GM12878 (cell line): ENCODE measurements at regions not wholly inside any gene's neighbourhood (a gene's known extent, or its start where the extent isn't known, plus 50 kb on each side); places are given as distances from the start of the nearest gene placed in this dataset.

Experiments
- ATAC-seq: fragments of 200-7000 bp; cut with Tn5 transposase; 3 replicates; pipeline ENCODE4 v1.9.1; 2020; ENCODE audit warnings: mild to moderate bottlenecking, moderate library complexity
- BruUV-seq: library from RNA; stranded (reverse); fragments of 400-500 nt; replicated peaks from 2 replicates; lab custom pipeline; 2021; lab: Mats Ljungman, UMichigan
- CTCF ChIA-PET: fragments of 300-600 bp; sonication (Branson Sonifier 250); formaldehyde crosslinking; extraction: SDS; loops from one replicate; lab custom pipeline; 2021; ENCODE audit warnings: inconsistent platforms; lab: Yijun Ruan, JAX
- POLR2A ChIA-PET: fragments of 350-600 bp; formaldehyde crosslinking; extraction: SDS; loops from one replicate; lab custom pipeline; 2021; ENCODE audit warnings: inconsistent platforms; lab: Charles Lee
- RAD21 ChIA-PET: fragments of 300-600 bp; sonication (Branson Sonifier 250); formaldehyde crosslinking; loops from one replicate; lab custom pipeline; 2023; ENCODE audit warnings: antibody characterized with exemption; ENCODE audit not compliant: unreplicated experiment; lab: Charles Lee
- SMC1A ChIA-PET: fragments of 300-600 bp; sonication (Branson Sonifier 250); formaldehyde crosslinking; loops from one replicate; lab custom pipeline; 2023; ENCODE audit not compliant: unreplicated experiment, uncharacterized antibody; lab: Charles Lee
- DNase-seq: peaks from one replicate; pipeline ENCODE4 v3.0.0-alpha.2; 2011; ENCODE audit warnings: low read depth, low spot score
- FAIRE-seq: peaks from 3 replicates; lab custom pipeline; 2011; peaks lifted over from hg19 to GRCh38; lab: Jason Lieb, UNC
- H2AFZ ChIP-seq: 2 replicates; pipeline ENCODE4 v1.6.0; 2011; ENCODE audit warnings: low read depth, low read length, control low read depth; ENCODE audit not compliant: control insufficient read depth
- H3K27ac ChIP-seq: 2 replicates; pipeline ENCODE4 v1.5.1; 2011; ENCODE audit warnings: control low read depth; ENCODE audit not compliant: control insufficient read depth, insufficient read depth
- H3K27me3 ChIP-seq, 2 experiments: replicated peaks in 1 of 2; 2 replicates each; pipeline versions ENCODE4 v1.6.0 to v1.6.1; 2011; ENCODE audit warnings: low read length in 1 of 2; ENCODE audit not compliant: control insufficient read depth in 2 of 2, insufficient read depth in 2 of 2
- H3K36me3 ChIP-seq, 2 experiments: 2 replicates each; pipeline ENCODE4 v1.5.1; 2011; ENCODE audit warnings: low read length in 1 of 2; ENCODE audit not compliant: control insufficient read depth in 2 of 2, insufficient read depth in 2 of 2
- H3K4me1 ChIP-seq: 2 replicates; pipeline ENCODE4 v1.6.1; 2011; ENCODE audit warnings: mild to moderate bottlenecking, low read length, moderate library complexity, mixed read lengths; ENCODE audit not compliant: control insufficient read depth, insufficient read depth
- H3K4me2 ChIP-seq: 2 replicates; pipeline ENCODE4 v1.6.0; 2011; ENCODE audit warnings: control low read depth; ENCODE audit not compliant: control insufficient read depth, insufficient read depth
- H3K4me3 ChIP-seq: fragments of 200-600 bp; sonication (generic); 2 replicates; pipeline ENCODE4 v1.5.1; 2016
- H3K79me2 ChIP-seq: 2 replicates; pipeline ENCODE4 v1.6.0; 2011; ENCODE audit warnings: low read length; ENCODE audit not compliant: control insufficient read depth, insufficient read depth
- H3K9ac ChIP-seq: 2 replicates; pipeline ENCODE4 v1.8.0; 2011; ENCODE audit warnings: low read length, control low read depth, mixed read lengths; ENCODE audit not compliant: control insufficient read depth, insufficient read depth
- H3K9me3 ChIP-seq: replicated peaks from 3 replicates; pipeline ENCODE4 v1.5.1; 2011; ENCODE audit warnings: mild to moderate bottlenecking, low read length; ENCODE audit not compliant: control insufficient read depth, insufficient read depth
- H4K20me1 ChIP-seq: 2 replicates; pipeline ENCODE4 v1.6.0; 2011; ENCODE audit not compliant: control insufficient read depth, insufficient read depth
- CUX1 ChIP-seq: IDR thresholded peaks from 2 replicates; pipeline ENCODE4 v1.6.1; 2012; ENCODE audit warnings: improper control_type of control experiment, low read depth, low read length; ENCODE audit not compliant: insufficient replicate concordance
- PKNOX1 ChIP-seq: fragments of 450-650 bp; IDR thresholded peaks from 2 replicates; pipeline ENCODE4 v1.6.1; 2016; ENCODE audit warnings: mild to moderate bottlenecking
- POLR2AphosphoS2 ChIP-seq: IDR thresholded peaks from 2 replicates; pipeline ENCODE4 v1.6.1; 2011; ENCODE audit warnings: low read depth, mild to moderate bottlenecking, low read length, improper control_type of control experiment, moderate library complexity
- REST ChIP-seq: IDR thresholded peaks from 2 replicates; pipeline ENCODE4 v1.6.1; 2012; ENCODE audit warnings: mild to moderate bottlenecking, low read depth, low read length
- WGBS: methylation state at CpG from one replicate; pipeline ENCODE4 v1.1.6; 2016; ENCODE audit warnings: low lambda C conversion rate; ENCODE audit not compliant: insufficient replicate concordance, insufficient coverage; ENCODE audit errors: missing lambda C conversion rate; 5-methylcytosine and 5-hydroxymethylcytosine counted together
- in situ Hi-C: fragments of 300-500 bp; cut with MboI; formaldehyde crosslinking; loops from 9 replicates; pipeline ENCODE4 v1.14.3; 2018; ENCODE audit warnings: mixed read lengths
- intact Hi-C: fragments of 100-400 bp; cut with micrococcal nuclease; formaldehyde crosslinking; loops from one replicate; pipeline ENCODE4 v1.14.2; 2022; ENCODE audit not compliant: unreplicated experiment

GRCh38 chr16:55120826-55121225 is 190.2 kb downstream of the IRX5 start:
- FAIRE-seq (no peak), ATAC-seq (no peak), DNase-seq (no peak)
- RAD21 ChIA-PET = interaction anchor here (0.7 kb wide), 1 partner anchor 137 kb away, joined by 3 read pairs; no protein-coding TSS in a partner anchor
- in situ Hi-C loops = no loop called here
- no peaks in the 10 kb centered on the region for H3K79me2 ChIP-seq
- H3K9me3 ChIP-seq = no peaks in the 10 kb centered on the region
- intact Hi-C loops = no loop called here
- no peak overlapping the region for H2AFZ ChIP-seq
- H3K9ac ChIP-seq = no peak overlapping the region
- SMC1A ChIA-PET = no interaction called here
- no peak overlapping the region for H3K4me3 ChIP-seq
- no peaks in the 10 kb centered on the region for H3K27me3 ChIP-seq
- POLR2A ChIA-PET = no interaction called here
- no peak overlapping the region for H3K4me2 ChIP-seq
- no peaks in the 10 kb centered on the region for H3K4me1 ChIP-seq
- no peak for TF ChIP-seq PKNOX1
- no peaks in the 10 kb centered on the region for H4K20me1 ChIP-seq
- H3K27ac ChIP-seq = no peak overlapping the region
- CTCF ChIA-PET = no interaction called here
- no peaks in the 10 kb centered on the region for H3K36me3 ChIP-seq
- WGBS = 27% methylated on average over 4 of the region's 4 CpGs
- no TSS peak for BruUV-seq

GRCh38 chr16:55123652-55124051 is 193.0 kb downstream of the IRX5 start:
- Histone ChIP-seq H3K9me3 (no peaks in the 10 kb centered on the region), H4K20me1 (no peaks in the 10 kb centered on the region), H2AFZ (no peak overlapping the region), H3K9ac (no peak overlapping the region), H3K4me1 (no peaks in the 10 kb centered on the region), H3K36me3 (no peaks in the 10 kb centered on the region), H3K4me2 (no peak overlapping the region), H3K27me3 (no peaks in the 10 kb centered on the region), H3K79me2 (no peaks in the 10 kb centered on the region), H3K4me3 (no peak overlapping the region), H3K27ac (no peak overlapping the region)
- SMC1A ChIA-PET = no interaction called here
- POLR2A ChIA-PET = no interaction called here
- RAD21 ChIA-PET = no interaction called here
- CTCF ChIA-PET = interaction anchor here (0.6 kb wide), 1 partner anchor 207 kb away, joined by 3 read pairs; no protein-coding TSS in a partner anchor
- no peak for DNase-seq
- in situ Hi-C loops = no loop called here
- ATAC-seq = no peak
- no peak for FAIRE-seq
- intact Hi-C loops = no loop called here
- no TSS peak for BruUV-seq
- 43% methylated on average over 1 of the region's 1 CpG for WGBS
- TF ChIP-seq REST = no peak
- no peak for TF ChIP-seq POLR2AphosphoS2
- no peak for TF ChIP-seq CUX1
